Psoas muscle (tissue), 7 donors: ENCODE measurements at regions not wholly inside any gene's neighbourhood (a gene's known extent, or its start where the extent isn't known, plus 50 kb on each side); places are given as distances from the start of the nearest gene placed in this dataset.

ENCODE experiments used
- ATAC-seq, 4 donors: fragments of 200-7000 bp; cut with Tn5 transposase; one replicate each; pipeline ENCODE4 v1.9.1; 2020; ENCODE audit warnings: moderate library complexity in 3 of 4, mild to moderate bottlenecking in 2 of 4
- DNase-seq, 2 donors: peaks; one replicate each; pipeline ENCODE4 v3.0.0-alpha.2; 2020
- H3K27ac ChIP-seq: fragments of 200-600 bp; one replicate; pipeline ENCODE4 v1.8.0; 2022
- H3K27me3 ChIP-seq, 3 donors: fragments of 200-600 bp in 1 of 3; one replicate each; pipeline versions ENCODE4 v1.6.1 to v1.8.0; 2013 to 2022; ENCODE audit warnings: low read length in 2 of 3, mild to moderate bottlenecking in 2 of 3, moderate library complexity in 1 of 3; ENCODE audit not compliant: insufficient read depth in 3 of 3
- H3K36me3 ChIP-seq, 2 donors: fragments of 200-600 bp in 1 of 2; one replicate each; pipeline versions ENCODE4 v1.6.1 to v1.8.0; 2013 to 2022; ENCODE audit warnings: low read depth in 1 of 2, mild to moderate bottlenecking in 1 of 2, moderate library complexity in 1 of 2; ENCODE audit not compliant: insufficient read depth in 1 of 2
- H3K4me1 ChIP-seq: fragments of 200-600 bp; one replicate; pipeline ENCODE4 v1.8.0; 2022
- H3K4me3 ChIP-seq: fragments of 200-600 bp; one replicate; pipeline ENCODE4 v1.8.0; 2022; ENCODE audit warnings: mild to moderate bottlenecking
- H3K9me3 ChIP-seq: fragments of 200-600 bp; one replicate; pipeline ENCODE4 v1.8.0; 2022
- CTCF ChIP-seq: fragments of 200-600 bp; IDR thresholded peaks from one replicate; pipeline ENCODE4 v1.8.0; 2022; ENCODE audit warnings: antibody characterized with exemption
- WGBS, 3 donors: extraction: QIAGEN DNeasy Blood & Tissue Kit; methylation state at CpG; one replicate each; pipeline versions ENCODE4 v1.1.6 to v1.1.7; 2013; 5-methylcytosine and 5-hydroxymethylcytosine counted together
- intact Hi-C, 2 donors: fragments of 100-400 bp; cut with DNase I; formaldehyde crosslinking; loops; one replicate each; pipeline versions ENCODE4 v1.11.0 to v1.14.2; 2022
- donor health status: healthy with polysubstance abuse.
- donor health status: DM: no; HTN: no; CAD: no; lungs with moderate emphysema.
- donor health status: Bipolar disorder and iron deficiency.
- donor health status: healthy.
- donor health status: DM: yes; HTN: yes; CAD: no.
- donor health status: DM: no; HTN: no; CAD: no.
- donor health status: DM: yes; HTN: yes; CAD: no.

GRCh38 chr9:89994988-89995613, 390.3 kb downstream of the GADD45G start:
- Histone ChIP-seq H3K27ac (no peak overlapping the region), H3K36me3 (no peaks in the 10 kb centered on the region), H3K4me3 (no peak overlapping the region), H3K9me3 (no peaks in the 10 kb centered on the region), H3K27me3 (no peaks in the 10 kb centered on the region), H3K4me1 (peaks cover 22% of the 10 kb centered on the region)
- TF ChIP-seq CTCF, result no peak
- DNase-seq (no peak), ATAC-seq (no peak)
- 89 to 91% (median 91%) methylated on average over 19 of the region's 19 CpGs for WGBS, 3 donors
- intact Hi-C loops, result no loop called here

GRCh38 chr9:89996116-89996515, 391.3 kb downstream of the GADD45G start:
- no peak for TF ChIP-seq CTCF
- H3K36me3 ChIP-seq, result no peaks in the 10 kb centered on the region
- DNase-seq (no peak), ATAC-seq (peak in 1 of 4 donors; percentile 31)
- H3K4me3 ChIP-seq, result no peak overlapping the region
- 77 to 86% (median 78%) methylated on average over 5 of the region's 5 CpGs for WGBS, 3 donors
- intact Hi-C loops, result no loop called here
- peaks cover 32% of the 10 kb centered on the region for H3K4me1 ChIP-seq
- H3K9me3 ChIP-seq, result no peaks in the 10 kb centered on the region
- H3K27ac ChIP-seq, result no peak overlapping the region
- H3K27me3 ChIP-seq, result no peaks in the 10 kb centered on the region

GRCh38 chr9:89996773-89997172, 392.0 kb downstream of the GADD45G start:
- ATAC-seq, result no peak

GRCh38 chr9:89998633-89999032, 393.8 kb downstream of the GADD45G start:
- Histone ChIP-seq H3K36me3 (no peaks in the 10 kb centered on the region), H3K4me3 (no peak overlapping the region), H3K27me3 (no peaks in the 10 kb centered on the region), H3K4me1 (peaks cover 55% of the 10 kb centered on the region), H3K9me3 (no peaks in the 10 kb centered on the region), H3K27ac (no peak overlapping the region)
- WGBS, 3 donors, result 96 to 98% (median 96%) methylated on average over 3 of the region's 3 CpGs
- DNase-seq (no peak), ATAC-seq (no peak)
- intact Hi-C loops, result no loop called here
- no peak for TF ChIP-seq CTCF

More at GRCh38 chr9:89996773-89997172, 392.0 kb downstream of the GADD45G start:
- Histone ChIP-seq H3K4me1 (peaks cover 38% of the 10 kb centered on the region), H3K27me3 (no peaks in the 10 kb centered on the region), H3K36me3 (no peaks in the 10 kb centered on the region), H3K4me3 (no peak overlapping the region), H3K27ac (no peak overlapping the region), H3K9me3 (no peaks in the 10 kb centered on the region)
- WGBS, 3 donors, result 93 to 97% (median 94%) methylated on average over 3 of the region's 3 CpGs
- intact Hi-C loops, result no loop called here
- TF ChIP-seq CTCF, result no peak
- no peak for DNase-seq

GRCh38 chr9:89999176-89999533, 394.3 kb downstream of the GADD45G start:
- WGBS, 3 donors, result 38 to 74% (median 61%) methylated on average over 3 of the region's 3 CpGs
- ATAC-seq, result peak; percentile 8 to 19 (median 14)
- H3K9me3 ChIP-seq, result no peaks in the 10 kb centered on the region
- H3K36me3 ChIP-seq, result no peaks in the 10 kb centered on the region
- peak overlapping the region; percentile 82 for H3K27ac ChIP-seq
- intact Hi-C loops, result no loop called here
- DNase-seq, result no peak
- H3K4me3 ChIP-seq, result no peak overlapping the region
- H3K4me1 ChIP-seq, result peaks cover 56% of the 10 kb centered on the region
- H3K27me3 ChIP-seq, result no peaks in the 10 kb centered on the region
- TF ChIP-seq CTCF, result no peak
